Loucy (cell line): ENCODE measurements at regions not wholly inside any gene's neighbourhood (a gene's known extent, or its start where the extent isn't known, plus 50 kb on each side); places are given as distances from the start of the nearest gene placed in this dataset.

Source experiments
- EZH2phosphoT487 ChIP-seq: fragments of 200-600 bp; IDR thresholded peaks from 2 replicates; pipeline ENCODE4 v1.6.1; 2018; ENCODE audit warnings: antibody characterized with exemption, mild to moderate bottlenecking, moderate library complexity, borderline replicate concordance
- TF ChIP-seq, protein P1 (sequence below): fragments of 200-600 bp; sonication (generic); conservative IDR thresholded peaks from 2 replicates; pipeline ENCODE4 v1.5.1; 2014; ENCODE audit warnings: mild to moderate bottlenecking, antibody characterized with exemption, low read length

DNA sequence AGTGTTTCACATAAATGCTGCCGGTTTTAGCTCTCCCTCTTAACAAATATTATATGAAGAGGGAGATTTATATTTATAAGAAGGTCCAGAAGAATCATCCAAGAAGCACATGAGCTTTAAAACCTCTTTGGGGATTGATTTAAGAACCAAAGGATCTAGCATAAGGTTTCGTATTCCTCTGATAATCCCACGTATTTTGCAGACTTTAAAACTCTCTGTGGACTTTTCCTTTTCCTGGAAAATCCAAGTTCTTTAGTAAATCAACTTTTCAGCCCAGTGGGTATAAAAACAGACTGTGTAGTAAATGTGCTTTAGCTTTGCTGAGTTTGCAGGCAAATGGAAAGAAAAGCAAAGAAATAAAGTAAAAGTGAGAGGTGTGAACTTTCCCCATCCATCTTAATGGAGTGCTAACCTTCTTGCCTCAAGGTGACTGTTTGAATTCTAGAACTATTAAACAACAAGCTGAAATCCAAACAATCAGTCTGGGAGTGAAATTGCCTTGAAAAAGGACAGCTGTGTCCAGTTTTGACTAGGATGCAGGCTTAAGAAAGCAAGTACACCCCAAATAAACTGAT, 363.4 kb upstream of the SLC24A2 start:
- TF ChIP-seq, protein P1, sequence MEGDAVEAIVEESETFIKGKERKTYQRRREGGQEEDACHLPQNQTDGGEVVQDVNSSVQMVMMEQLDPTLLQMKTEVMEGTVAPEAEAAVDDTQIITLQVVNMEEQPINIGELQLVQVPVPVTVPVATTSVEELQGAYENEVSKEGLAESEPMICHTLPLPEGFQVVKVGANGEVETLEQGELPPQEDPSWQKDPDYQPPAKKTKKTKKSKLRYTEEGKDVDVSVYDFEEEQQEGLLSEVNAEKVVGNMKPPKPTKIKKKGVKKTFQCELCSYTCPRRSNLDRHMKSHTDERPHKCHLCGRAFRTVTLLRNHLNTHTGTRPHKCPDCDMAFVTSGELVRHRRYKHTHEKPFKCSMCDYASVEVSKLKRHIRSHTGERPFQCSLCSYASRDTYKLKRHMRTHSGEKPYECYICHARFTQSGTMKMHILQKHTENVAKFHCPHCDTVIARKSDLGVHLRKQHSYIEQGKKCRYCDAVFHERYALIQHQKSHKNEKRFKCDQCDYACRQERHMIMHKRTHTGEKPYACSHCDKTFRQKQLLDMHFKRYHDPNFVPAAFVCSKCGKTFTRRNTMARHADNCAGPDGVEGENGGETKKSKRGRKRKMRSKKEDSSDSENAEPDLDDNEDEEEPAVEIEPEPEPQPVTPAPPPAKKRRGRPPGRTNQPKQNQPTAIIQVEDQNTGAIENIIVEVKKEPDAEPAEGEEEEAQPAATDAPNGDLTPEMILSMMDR: no peak
- no peak for TF ChIP-seq EZH2phosphoT487
